Skeletal muscle tissue (tissue), 3 donors: ENCODE measurements at regions not wholly inside any gene's neighbourhood (a gene's known extent, or its start where the extent isn't known, plus 50 kb on each side); places are given as distances from the start of the nearest gene placed in this dataset.

ENCODE experiments used
- H3K27ac ChIP-seq: one replicate; pipeline ENCODE4 v1.7.0; 2013; ENCODE audit warnings: mild to moderate bottlenecking, low read depth, low read length, inconsistent platforms
- H3K27me3 ChIP-seq, 3 donors: one replicate each; pipeline ENCODE4 v1.7.0; 2013; ENCODE audit warnings: low read length in 3 of 3; ENCODE audit not compliant: control insufficient read depth in 3 of 3, insufficient read depth in 3 of 3
- H3K36me3 ChIP-seq, 3 donors: one replicate each; pipeline ENCODE4 v1.7.0; 2013; ENCODE audit warnings: low read length in 3 of 3; ENCODE audit not compliant: control insufficient read depth in 3 of 3, insufficient read depth in 3 of 3
- H3K4me1 ChIP-seq, 3 donors: one replicate each; pipeline ENCODE4 v1.7.0; 2013; ENCODE audit warnings: low read length in 3 of 3, mild to moderate bottlenecking in 3 of 3; ENCODE audit not compliant: control insufficient read depth in 3 of 3, insufficient read depth in 3 of 3
- H3K4me3 ChIP-seq, 3 donors: one replicate each; pipeline ENCODE4 v1.7.0; 2013; ENCODE audit warnings: low read length in 3 of 3
- H3K9ac ChIP-seq, 3 donors: one replicate each; pipeline ENCODE4 v1.7.0; 2013; ENCODE audit warnings: low read length in 3 of 3, mild to moderate bottlenecking in 3 of 3, moderate library complexity in 2 of 3, low read depth in 1 of 3
- H3K9me3 ChIP-seq, 3 donors: one replicate each; pipeline ENCODE4 v1.7.0; 2013; ENCODE audit warnings: low read length in 3 of 3; ENCODE audit not compliant: control insufficient read depth in 3 of 3
- donor health status: Osteomylitis.

- Histone ChIP-seq H3K27ac (no peak overlapping the region), H3K4me3 (peak overlapping the region; percentile 43 to 67 (median 66)), H3K9ac (peak overlapping the region in 2 of 3 donors; percentile 45 to 74), H3K36me3 (no peaks in the 10 kb centered on the region), H3K9me3 (no peaks in the 10 kb centered on the region), H3K27me3 (peaks cover 0 to 14% (median 7%) of the 10 kb centered on the region in 3 donors), H3K4me1 (peaks cover 19 to 41% (median 38%) of the 10 kb centered on the region in 3 donors)
Measured at GRCh38 chr17:77281904-77282367, 141.2 kb downstream of the SEC14L1 start.

DNA sequence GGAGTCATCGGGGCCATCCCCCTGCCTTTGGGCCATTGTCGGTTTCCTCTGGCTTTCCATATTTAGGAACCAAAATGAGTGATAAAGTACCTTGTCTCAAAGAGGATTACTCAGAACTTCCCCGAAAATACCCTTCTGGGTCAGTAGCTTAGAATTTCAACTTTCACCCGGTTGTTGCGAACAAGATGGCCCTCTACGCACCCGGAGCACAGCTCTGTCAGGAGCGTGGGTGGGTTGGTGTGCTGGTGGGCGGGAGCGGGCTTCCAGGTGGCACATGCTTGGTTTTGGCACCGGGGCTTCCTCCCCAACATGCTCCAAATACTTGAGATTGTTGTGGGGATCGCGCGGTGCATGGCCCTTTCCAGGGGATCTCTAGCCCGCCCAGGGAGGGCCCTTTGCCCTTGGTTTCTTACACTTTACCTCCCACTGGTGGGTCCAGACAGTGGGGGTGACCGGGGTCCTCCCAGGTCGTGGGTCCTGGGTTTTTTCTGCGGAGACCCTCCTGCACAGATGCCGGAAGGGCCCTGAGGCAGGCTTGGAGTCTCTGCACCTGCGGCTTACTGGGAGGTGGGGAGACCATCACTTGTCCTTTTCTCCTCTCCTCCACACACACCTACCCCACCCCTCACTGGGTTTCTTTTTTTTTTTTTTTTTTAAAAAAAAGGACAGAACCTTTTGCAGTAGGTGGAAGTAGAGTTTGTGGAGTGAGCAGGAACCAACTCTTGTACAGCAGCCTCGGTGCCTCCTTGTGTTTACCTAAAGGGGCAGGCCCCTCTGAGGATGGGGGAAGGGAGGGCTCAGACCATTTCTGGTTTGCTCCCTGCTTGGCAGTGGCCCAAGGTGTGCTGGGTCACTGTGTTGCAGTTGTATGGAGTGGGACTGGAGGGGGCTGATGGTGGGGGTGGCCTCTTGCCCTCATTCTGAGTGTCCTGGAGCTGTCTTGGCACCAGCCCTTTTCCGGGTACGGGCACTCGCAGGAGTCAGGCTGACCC is 142.1 kb downstream of the SEC14L1 start:
- H3K9ac ChIP-seq: peak overlapping the region in 1 of 3 donors; percentile 25
- peaks cover 27 to 50% (median 47%) of the 10 kb centered on the region in 3 donors for H3K4me1 ChIP-seq

GRCh38 chr17:77284023-77284617 is 143.4 kb downstream of the SEC14L1 start:
- peaks cover 0 to 14% (median 7%) of the 10 kb centered on the region in 3 donors for H3K27me3 ChIP-seq
- H3K36me3 ChIP-seq: no peaks in the 10 kb centered on the region
- no peak overlapping the region for H3K9ac ChIP-seq
- H3K4me3 ChIP-seq: no peak overlapping the region
- peaks cover 34 to 60% (median 54%) of the 10 kb centered on the region in 3 donors for H3K4me1 ChIP-seq
- no peak overlapping the region for H3K27ac ChIP-seq
- no peaks in the 10 kb centered on the region for H3K9me3 ChIP-seq

More for the DNA sequence above, 142.1 kb downstream of the SEC14L1 start:
- H3K36me3 ChIP-seq: no peaks in the 10 kb centered on the region
- peaks cover 0 to 14% (median 7%) of the 10 kb centered on the region in 3 donors for H3K27me3 ChIP-seq
- no peak overlapping the region for H3K27ac ChIP-seq
- H3K9me3 ChIP-seq: no peaks in the 10 kb centered on the region
- no peak overlapping the region for H3K4me3 ChIP-seq

DNA sequence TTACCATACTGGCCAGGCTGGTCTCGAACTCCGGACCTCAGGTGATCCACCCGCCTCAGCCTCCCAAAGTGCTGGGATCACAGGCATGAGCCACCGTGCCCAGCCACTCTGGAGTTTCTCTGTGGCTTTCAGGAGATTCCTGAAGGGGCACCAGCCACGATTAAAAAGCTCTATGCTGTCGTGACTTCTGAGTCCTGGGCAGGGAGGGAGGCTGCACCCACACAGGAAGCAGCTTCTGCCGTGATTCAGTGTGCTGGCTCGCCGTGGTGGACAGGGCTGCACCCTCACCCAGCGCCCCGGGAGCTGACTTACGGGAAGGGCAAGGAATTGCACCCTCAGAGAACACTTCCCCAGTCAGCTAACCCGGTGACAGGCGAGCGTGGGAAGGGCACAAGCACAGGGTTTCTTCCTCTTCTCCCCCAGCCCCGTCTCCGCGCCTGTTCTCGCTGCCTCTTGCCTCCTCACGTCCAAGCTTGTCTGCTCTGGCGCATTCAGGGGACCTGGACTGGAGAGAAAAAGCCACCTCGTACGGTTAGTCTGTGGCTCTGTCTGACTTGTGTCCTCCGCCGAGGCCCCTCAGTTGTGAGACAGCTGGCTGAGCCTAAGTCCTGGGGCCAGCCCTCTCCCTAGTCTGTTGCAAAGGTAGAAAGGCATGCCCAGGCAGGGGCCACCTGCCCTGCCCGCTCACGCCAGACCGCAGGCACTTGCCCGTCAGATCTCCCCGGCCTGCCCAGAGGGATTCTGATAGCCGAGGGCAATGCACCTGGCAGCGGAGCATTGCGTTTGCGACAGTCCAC is 145.0 kb downstream of the SEC14L1 start:
- Histone ChIP-seq H3K9me3 (no peaks in the 10 kb centered on the region), H3K27ac (peak overlapping the region; percentile 98), H3K9ac (peak overlapping the region; percentile 74 to 90 (median 88)), H3K27me3 (peaks cover 0 to 14% (median 7%) of the 10 kb centered on the region in 3 donors), H3K4me1 (peaks cover 31 to 55% (median 51%) of the 10 kb centered on the region in 3 donors), H3K4me3 (no peak overlapping the region), H3K36me3 (no peaks in the 10 kb centered on the region)

- no peaks in the 10 kb centered on the region for H3K9me3 ChIP-seq
- H3K27me3 ChIP-seq: peaks cover 0 to 14% (median 7%) of the 10 kb centered on the region in 3 donors
- H3K27ac ChIP-seq: peak overlapping the region; percentile 98
- no peaks in the 10 kb centered on the region for H3K36me3 ChIP-seq
- peak overlapping the region; percentile 74 to 90 (median 88) for H3K9ac ChIP-seq
- peak overlapping the region in 1 of 3 donors; percentile 53 for H3K4me3 ChIP-seq
- H3K4me1 ChIP-seq: peaks cover 31 to 54% (median 51%) of the 10 kb centered on the region in 3 donors
Measured at GRCh38 chr17:77286391-77286640, 145.5 kb downstream of the SEC14L1 start.

DNA sequence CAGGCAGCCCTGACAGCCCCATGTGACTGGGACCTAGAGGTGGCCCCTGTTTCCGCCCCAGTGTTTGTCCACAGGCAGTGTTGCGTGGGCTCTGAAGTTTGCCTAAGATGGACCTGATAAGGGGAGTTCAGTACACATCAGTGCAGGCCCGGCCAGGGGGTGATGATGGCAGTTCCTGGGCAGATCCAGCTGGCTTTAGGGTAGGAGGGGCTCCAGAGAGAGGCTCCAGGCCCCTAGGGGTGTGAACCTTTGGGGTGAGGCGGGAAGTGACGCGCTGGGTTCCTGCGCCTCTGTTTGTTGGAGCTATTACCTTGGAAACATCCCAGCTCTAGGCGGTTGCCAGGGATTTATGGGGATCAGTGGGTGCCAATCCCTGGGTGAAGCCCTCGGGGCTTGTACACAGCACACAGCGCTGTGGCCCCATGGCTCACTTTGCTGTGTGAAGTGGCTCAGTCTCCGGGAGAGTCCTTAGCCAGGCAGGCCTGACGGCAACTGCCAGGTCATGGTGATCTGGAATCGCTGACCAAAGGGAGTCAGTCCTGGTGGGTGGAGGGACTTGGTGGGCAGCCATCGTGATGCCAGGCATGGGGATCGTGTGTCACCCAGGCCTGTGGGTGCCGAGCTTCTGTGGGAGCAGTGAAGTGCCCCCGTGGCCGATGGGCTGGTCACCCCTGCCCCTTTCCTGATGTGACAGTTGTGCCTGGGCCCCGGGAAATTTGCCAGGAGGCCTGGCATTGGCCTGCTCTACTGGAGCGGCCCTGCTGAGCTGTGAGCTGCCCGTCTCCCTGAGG is 146.1 kb downstream of the SEC14L1 start:
- Histone ChIP-seq H3K9ac (peak overlapping the region; percentile 74 to 90 (median 88)), H3K36me3 (no peaks in the 10 kb centered on the region), H3K27ac (peak overlapping the region; percentile 98), H3K27me3 (peaks cover 0 to 10% (median 3%) of the 10 kb centered on the region in 3 donors), H3K4me1 (peaks cover 31 to 49% (median 45%) of the 10 kb centered on the region in 3 donors), H3K4me3 (peak overlapping the region in 2 of 3 donors; percentile 53 to 72), H3K9me3 (no peaks in the 10 kb centered on the region)

GRCh38 chr17:77287432-77288068 is 146.8 kb downstream of the SEC14L1 start:
- peak overlapping the region; percentile 74 to 90 (median 88) for H3K9ac ChIP-seq
- H3K27ac ChIP-seq: peak overlapping the region; percentile 98
- H3K36me3 ChIP-seq: peaks cover 0 to 2% (median 0%) of the 10 kb centered on the region in 3 donors
- peaks cover 31 to 46% (median 41%) of the 10 kb centered on the region in 3 donors for H3K4me1 ChIP-seq
- peaks cover 0 to 8% (median 0%) of the 10 kb centered on the region in 3 donors for H3K27me3 ChIP-seq
- H3K4me3 ChIP-seq: peak overlapping the region; percentile 38 to 72 (median 61)
- no peaks in the 10 kb centered on the region for H3K9me3 ChIP-seq

GRCh38 chr17:77288115-77288619 is 147.4 kb downstream of the SEC14L1 start:
- Histone ChIP-seq H3K4me3 (peak overlapping the region; percentile 38 to 72 (median 61)), H3K4me1 (peaks cover 28 to 40% (median 36%) of the 10 kb centered on the region in 3 donors)

More at GRCh38 chr17:77288115-77288619, 147.4 kb downstream of the SEC14L1 start:
- peaks cover 0 to 2% (median 0%) of the 10 kb centered on the region in 3 donors for H3K36me3 ChIP-seq
- no peaks in the 10 kb centered on the region for H3K9me3 ChIP-seq
- H3K27me3 ChIP-seq: peaks cover 0 to 8% (median 0%) of the 10 kb centered on the region in 3 donors
- H3K27ac ChIP-seq: peak overlapping the region; percentile 98
- peak overlapping the region; percentile 74 to 90 (median 88) for H3K9ac ChIP-seq
